ENCODE measurements at regions not wholly inside any gene's neighbourhood (a gene's known extent, or its start where the extent isn't known, plus 50 kb on each side); places are given as distances from the start of the nearest gene placed in this dataset.
A peak's percentile ranks its signal among the peaks of the same experiment; 100 is the strongest.
"Not testable (repeated sequence)": the region's sequence is repeated elsewhere in the genome, so short reads cannot be mapped to it uniquely, and the experiment has no call there.

DNA sequence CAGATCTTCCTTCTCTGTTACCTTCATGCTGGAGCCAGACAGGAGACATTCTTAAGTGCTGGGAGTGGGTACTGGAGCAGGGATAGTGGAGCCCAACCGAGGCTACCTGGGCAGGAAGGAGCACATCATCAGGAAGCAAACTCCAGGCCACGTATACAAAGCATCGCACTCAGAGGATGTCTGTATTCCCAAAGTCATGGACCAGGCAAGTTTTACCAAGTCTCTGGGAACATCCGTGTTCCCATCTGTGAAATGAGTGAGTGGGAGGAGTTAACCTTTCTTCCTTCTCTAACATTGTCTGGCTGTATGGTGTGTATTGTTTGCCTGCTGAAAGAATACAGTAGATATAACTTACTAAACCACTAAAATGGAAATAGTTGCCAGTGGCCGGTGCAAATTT lies 175.0 kb upstream of the TMEM45B start:
- no peaks in the 10 kb centered on the region for H3K9me3 Mint-ChIP-seq
- H3K27ac Mint-ChIP-seq: peak overlapping the region; percentile 38
- no peaks in the 10 kb centered on the region for H3K27me3 Mint-ChIP-seq
- no peak overlapping the region for H3K4me3 Mint-ChIP-seq
- peaks cover 52% of the 10 kb centered on the region for H3K4me1 Mint-ChIP-seq
- H3K36me3 Mint-ChIP-seq: peaks cover 13% of the 10 kb centered on the region

DNA sequence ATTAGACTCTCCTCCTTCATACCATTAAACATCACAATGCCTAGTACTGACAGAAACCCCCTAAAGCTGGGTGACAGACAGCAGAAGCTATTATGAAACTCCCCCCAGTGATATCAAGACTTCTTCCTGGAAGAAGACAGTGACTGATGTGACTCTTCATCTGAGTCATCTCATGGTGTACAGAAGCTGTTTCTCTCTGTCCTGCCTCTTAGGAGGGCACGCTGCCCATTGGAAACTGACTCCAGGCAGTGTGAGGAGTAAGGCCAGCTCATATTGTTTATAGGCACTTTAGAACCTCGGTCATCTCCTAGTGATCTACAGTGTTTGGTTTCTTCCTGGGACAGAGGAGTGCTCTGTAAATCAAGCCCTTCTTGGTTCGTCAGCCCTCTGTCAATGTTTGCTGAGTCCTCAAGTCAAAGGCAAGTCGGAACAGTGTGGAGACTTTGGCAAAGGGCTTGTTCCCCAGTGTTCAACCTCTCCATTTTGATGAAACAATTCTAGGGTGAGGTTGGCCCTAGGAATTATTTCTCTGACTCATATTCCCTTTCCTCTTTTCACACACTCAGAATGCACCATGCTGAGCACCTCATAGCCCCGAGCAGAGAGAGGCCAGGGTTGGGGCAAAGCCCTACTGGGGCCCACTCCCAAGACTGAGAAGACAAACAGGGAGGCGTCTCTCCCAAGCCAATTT lies 172.5 kb upstream of the TMEM45B start:
- H3K4me1 Mint-ChIP-seq: peaks cover 67% of the 10 kb centered on the region
- H3K27me3 Mint-ChIP-seq: no peaks in the 10 kb centered on the region
- H3K9me3 Mint-ChIP-seq: no peaks in the 10 kb centered on the region
- H3K27ac Mint-ChIP-seq: peak overlapping the region; percentile 71
- H3K36me3 Mint-ChIP-seq: peaks cover 13% of the 10 kb centered on the region
- no peak overlapping the region for H3K4me3 Mint-ChIP-seq

DNA sequence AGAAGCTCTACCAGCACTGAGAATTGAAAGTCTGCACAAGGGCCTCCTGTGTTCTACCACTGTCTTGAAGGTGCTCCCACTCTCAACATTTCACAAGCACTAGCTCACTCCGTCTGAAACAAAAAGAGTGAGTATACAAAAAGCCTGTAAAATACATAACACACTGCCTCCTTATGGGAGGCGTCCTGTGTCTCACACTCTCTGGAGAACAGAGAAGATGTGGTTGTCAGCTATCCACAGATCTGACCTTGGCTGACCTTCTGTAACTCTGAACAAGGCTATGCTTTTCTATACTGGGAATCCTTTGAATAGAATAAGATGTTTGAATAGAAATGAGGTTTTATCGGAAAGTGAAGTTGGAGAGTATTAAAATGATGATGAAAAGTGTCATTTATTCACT lies 171.3 kb upstream of the TMEM45B start:
- H3K27me3 Mint-ChIP-seq: no peaks in the 10 kb centered on the region
- H3K4me3 Mint-ChIP-seq: no peak overlapping the region
- peaks cover 63% of the 10 kb centered on the region for H3K4me1 Mint-ChIP-seq
- H3K27ac Mint-ChIP-seq: peak overlapping the region; percentile 68
- H3K36me3 Mint-ChIP-seq: peaks cover 13% of the 10 kb centered on the region
- H3K9me3 Mint-ChIP-seq: no peaks in the 10 kb centered on the region

DNA sequence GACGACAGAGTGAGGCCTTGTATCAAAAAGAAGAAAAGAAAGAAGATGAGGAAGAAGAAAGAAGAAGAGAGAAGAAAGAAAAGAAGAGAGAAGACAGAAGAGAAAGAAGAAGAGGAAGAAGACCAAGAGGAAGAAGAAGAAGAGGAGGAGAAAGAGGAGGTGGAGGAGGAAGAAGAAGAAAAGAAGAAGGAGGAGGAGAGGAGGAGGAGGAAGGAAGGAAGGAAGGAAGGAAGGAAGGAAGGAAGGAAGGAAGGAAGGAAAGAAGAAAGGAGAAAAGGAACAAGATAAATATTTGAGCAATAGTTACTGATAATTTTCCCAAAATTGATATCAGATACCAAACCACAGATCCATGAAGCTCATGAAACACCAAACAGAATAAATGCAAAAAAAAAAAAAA lies 169.7 kb upstream of the TMEM45B start:
- peak overlapping the region; percentile 85 for H3K27ac Mint-ChIP-seq

DNA sequence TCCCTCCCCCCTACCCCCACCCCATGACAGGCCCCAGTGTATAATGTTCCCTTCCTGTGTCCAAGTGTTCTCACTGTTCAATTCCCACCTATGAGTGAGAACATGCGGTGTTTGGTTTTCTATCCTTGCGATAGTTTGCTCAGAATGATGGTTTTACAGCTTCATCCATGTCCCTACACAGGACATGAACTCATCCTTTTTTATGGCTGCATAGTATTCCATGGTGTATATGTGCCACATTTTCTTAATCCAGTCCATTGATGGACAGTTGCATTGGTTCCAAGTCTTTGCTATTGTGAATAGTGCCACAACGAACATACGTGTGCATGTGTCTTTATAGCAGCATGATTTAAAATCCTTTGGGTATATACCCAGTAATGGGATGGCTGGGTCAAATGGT lies 165.6 kb upstream of the TMEM45B start:
- not testable (repeated sequence) for H3K9me3 Mint-ChIP-seq, H3K27me3 Mint-ChIP-seq, H3K4me3 Mint-ChIP-seq, H3K27ac Mint-ChIP-seq
- Mint-ChIP-seq H3K4me1 (peaks cover 30% of the 10 kb centered on the region), H3K36me3 (peaks cover 15% of the 10 kb centered on the region)

More for the DNA sequence above, 169.7 kb upstream of the TMEM45B start:
- H3K4me3 Mint-ChIP-seq: no peak overlapping the region
- peaks cover 49% of the 10 kb centered on the region for H3K4me1 Mint-ChIP-seq
- peaks cover 9% of the 10 kb centered on the region for H3K36me3 Mint-ChIP-seq
- no peaks in the 10 kb centered on the region for H3K27me3 Mint-ChIP-seq
- no peaks in the 10 kb centered on the region for H3K9me3 Mint-ChIP-seq

DNA sequence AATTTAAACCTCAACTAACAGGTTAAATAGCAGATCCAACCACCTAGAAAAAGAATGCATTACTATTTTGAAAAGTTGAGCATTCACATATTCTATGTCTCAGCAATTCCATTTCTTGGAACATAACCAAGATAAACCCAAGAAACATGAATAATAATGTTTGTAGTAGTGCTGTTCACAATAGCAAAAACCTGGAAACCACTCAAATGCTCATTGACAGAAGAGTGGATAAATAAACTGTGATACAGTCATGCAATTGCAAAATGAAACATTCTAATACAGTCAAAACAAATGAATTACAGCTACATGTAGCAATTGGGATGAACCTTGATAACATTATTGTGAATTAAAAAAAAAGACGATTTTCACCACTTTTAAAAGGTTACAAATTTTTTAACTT lies 162.8 kb upstream of the TMEM45B start:
- peaks cover 39% of the 10 kb centered on the region for H3K36me3 Mint-ChIP-seq
- H3K4me3 Mint-ChIP-seq: no peak overlapping the region
- peaks cover 29% of the 10 kb centered on the region for H3K9me3 Mint-ChIP-seq
- peaks cover 10% of the 10 kb centered on the region for H3K4me1 Mint-ChIP-seq
- no peak overlapping the region for H3K27ac Mint-ChIP-seq
- no peaks in the 10 kb centered on the region for H3K27me3 Mint-ChIP-seq

DNA sequence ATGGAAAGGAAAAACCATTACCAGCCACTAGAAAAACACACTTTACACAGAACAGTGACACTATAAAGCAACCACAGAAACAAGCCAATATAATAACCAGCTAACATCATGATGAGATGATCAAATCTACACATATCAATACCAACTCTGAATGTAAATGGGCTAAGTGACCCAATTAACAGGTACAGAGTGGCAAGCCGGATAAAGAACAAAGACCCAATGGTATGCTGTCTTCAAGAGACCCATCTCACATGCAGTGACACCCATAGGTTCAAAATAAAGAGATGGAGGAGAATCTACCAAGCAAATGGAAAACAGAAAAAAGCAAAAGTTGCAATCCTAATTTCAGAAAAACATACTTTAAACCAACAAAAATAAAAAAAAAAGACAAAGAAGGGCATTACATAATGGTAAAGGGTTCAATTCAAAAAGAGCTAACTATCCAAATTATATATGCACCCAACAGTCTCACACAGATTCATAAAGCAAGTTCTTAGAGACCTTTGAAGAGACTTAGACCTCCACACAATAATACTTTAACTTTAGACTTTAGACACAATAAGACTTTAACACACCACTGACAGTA lies 160.3 kb upstream of the TMEM45B start:
- H3K4me3 Mint-ChIP-seq: no peak overlapping the region
- H3K4me1 Mint-ChIP-seq: peaks cover 3% of the 10 kb centered on the region
- H3K9me3 Mint-ChIP-seq: peaks cover 38% of the 10 kb centered on the region
- H3K36me3 Mint-ChIP-seq: peaks cover 49% of the 10 kb centered on the region
- peak overlapping the region; percentile 25 for H3K27ac Mint-ChIP-seq
- no peaks in the 10 kb centered on the region for H3K27me3 Mint-ChIP-seq

DNA sequence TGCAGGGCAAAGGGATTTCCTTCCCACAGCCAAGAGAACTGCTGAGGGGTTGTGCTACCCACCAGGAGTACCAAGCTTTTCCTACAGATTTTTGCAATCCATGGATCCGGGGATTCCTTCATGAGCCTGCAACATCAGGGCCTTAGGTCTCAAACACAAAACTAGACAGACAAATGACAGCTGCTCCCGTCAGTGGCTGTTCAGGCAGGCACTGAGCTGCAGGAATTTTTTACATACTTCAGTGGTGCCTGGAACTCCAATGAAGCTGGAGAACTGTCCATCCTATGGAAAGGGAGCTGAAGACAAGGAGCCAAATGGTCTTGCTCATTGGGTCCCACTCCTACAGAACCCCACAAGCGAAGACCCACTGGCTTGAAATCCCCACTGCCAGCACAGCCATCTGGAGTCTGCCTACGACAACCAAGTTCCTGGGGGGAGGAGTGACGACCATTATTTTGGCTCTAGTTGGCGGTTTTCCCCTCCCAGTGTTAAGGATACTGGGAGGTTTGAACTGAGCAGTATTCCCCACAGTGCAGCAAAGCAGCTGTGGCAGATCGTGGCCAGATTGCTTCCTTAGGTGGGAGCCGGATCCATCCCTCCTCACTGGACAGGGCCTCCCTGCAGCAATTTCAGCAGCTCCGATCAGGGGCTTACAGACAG lies 157.7 kb upstream of the TMEM45B start:
- Mint-ChIP-seq H3K4me3 (no peak overlapping the region), H3K27ac (no peak overlapping the region), H3K36me3 (peaks cover 47% of the 10 kb centered on the region), H3K27me3 (no peaks in the 10 kb centered on the region), H3K9me3 (peaks cover 38% of the 10 kb centered on the region), H3K4me1 (peaks cover 3% of the 10 kb centered on the region)

DNA sequence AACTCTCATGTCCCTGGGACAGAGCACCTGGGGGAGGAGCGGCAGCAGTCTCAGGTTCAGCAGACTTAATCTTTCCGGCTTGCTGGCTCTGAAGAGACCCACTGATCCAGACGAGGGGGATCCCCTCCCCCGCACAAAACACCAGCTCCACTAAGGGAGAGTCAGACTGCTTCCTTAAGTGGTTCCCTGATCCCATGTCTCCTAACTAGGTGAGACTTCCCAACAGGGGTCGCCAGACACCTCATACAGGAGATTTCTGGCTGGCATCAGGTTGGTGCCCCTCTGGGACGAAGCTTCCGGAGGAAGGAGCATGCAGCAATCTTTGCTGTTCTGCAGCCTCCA lies 157.2 kb upstream of the TMEM45B start:
- H3K36me3 Mint-ChIP-seq: peaks cover 47% of the 10 kb centered on the region
- no peaks in the 10 kb centered on the region for H3K27me3 Mint-ChIP-seq
- H3K4me1 Mint-ChIP-seq: peaks cover 3% of the 10 kb centered on the region
- peak overlapping the region; percentile 3 for H3K27ac Mint-ChIP-seq
- H3K4me3 Mint-ChIP-seq: no peak overlapping the region
- H3K9me3 Mint-ChIP-seq: peaks cover 38% of the 10 kb centered on the region

DNA sequence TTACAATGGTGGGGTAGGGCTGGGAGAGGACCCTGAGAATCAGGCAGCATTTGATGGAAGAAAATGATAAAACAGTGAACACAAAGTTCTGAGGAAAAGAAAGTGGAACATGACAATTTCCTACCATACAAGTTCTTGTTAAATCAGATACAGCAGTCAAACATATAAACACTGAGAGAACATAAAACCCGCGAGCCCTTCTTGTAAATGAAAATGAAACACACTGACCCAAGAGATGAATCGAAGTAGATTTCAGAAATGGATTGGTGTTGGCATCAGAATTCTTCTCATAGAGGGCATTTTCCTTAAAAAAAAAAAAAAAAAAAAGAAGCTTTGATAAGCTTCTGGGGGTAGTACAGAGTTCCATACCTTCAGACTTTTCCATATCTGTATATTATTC lies 134.7 kb upstream of the TMEM45B start:
- Mint-ChIP-seq H3K27ac (no peak overlapping the region), H3K4me1 (peaks cover 7% of the 10 kb centered on the region), H3K27me3 (no peaks in the 10 kb centered on the region), H3K36me3 (peaks cover 12% of the 10 kb centered on the region), H3K4me3 (no peak overlapping the region), H3K9me3 (no peaks in the 10 kb centered on the region)

DNA sequence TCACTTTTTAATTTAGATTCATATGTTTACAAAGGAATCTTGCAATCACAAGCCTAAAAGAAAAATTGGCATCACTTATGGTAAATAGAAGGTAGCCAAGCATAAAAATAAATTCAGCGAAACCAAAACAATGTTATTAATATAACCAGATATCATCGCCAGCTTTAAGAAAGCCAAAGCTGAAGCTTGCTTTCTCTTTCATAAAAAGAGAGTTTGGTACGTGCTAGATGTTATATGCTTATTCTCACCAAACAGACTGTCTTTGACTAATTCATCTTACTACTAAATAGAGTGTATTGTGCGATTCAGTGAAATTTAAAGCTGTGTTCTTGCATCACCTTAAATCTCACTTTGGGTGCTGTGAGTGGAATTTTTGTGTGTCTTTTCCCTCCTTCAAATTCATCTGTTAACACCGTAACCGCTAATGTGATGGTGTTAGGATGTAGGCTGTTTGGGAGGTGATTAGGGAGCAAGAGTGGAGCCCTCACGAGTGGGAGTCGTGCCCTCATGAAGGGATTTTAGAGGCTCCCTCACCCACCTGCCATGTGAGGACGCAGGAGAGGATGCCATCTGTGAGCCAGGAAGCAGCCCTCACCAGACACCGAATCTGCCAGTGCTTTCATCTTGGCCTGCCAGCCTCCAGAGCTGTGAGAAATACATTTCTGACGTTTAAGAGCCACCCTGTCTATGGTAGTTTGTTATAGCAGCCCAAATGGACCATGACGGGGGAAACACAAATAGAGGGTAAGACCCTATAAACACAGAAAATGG lies 134.1 kb upstream of the TMEM45B start:
- H3K4me1 Mint-ChIP-seq: peaks cover 7% of the 10 kb centered on the region
- H3K27ac Mint-ChIP-seq: no peak overlapping the region
- H3K9me3 Mint-ChIP-seq: no peaks in the 10 kb centered on the region
- H3K4me3 Mint-ChIP-seq: no peak overlapping the region
- H3K36me3 Mint-ChIP-seq: peaks cover 9% of the 10 kb centered on the region
- H3K27me3 Mint-ChIP-seq: no peaks in the 10 kb centered on the region

DNA sequence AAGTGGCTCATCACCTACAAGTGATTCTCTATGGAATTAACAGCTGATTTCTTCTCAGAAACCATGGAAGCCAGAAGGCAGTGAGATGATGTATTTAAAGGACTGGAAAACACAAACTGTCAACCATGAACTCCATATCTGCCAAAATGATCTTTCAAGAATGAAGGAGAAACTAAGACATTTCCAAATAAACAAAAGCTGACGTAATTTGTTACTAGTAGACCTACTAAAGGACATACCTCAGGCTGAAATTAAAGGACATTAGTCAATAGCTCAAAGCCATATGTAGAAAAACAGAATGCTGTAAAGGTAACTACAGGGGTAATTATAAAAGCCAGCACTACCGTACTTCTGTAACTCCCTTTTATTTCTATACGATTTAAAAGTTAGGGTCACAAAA lies 129.4 kb upstream of the TMEM45B start:
- Mint-ChIP-seq H3K36me3 (no peaks in the 10 kb centered on the region), H3K4me3 (no peak overlapping the region), H3K27me3 (no peaks in the 10 kb centered on the region), H3K4me1 (no peaks in the 10 kb centered on the region), H3K9me3 (no peaks in the 10 kb centered on the region), H3K27ac (no peak overlapping the region)

DNA sequence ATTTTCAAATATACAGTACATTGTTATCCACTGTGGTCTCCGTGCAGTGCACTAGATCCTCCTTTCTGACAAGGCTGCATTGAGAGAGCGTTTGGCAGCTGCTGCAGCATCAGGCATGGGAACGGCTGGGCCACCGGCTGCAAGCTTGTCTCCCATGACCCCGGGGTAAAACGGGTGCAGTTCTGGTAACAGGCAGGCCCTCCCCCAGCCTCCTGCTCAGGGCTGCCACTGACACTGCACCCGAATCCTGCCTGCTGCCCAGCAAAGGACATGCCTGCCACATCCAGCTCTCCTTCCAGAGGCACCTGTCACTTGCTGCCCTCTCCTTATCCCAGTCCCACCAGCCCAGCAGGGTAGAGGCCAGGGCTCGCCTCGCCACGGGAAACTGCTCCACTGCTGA lies 124.5 kb upstream of the TMEM45B start:
- Mint-ChIP-seq H3K4me1 (peaks cover 4% of the 10 kb centered on the region), H3K27ac (no peak overlapping the region), H3K27me3 (no peaks in the 10 kb centered on the region), H3K4me3 (no peak overlapping the region), H3K9me3 (no peaks in the 10 kb centered on the region), H3K36me3 (peaks cover 1% of the 10 kb centered on the region)

DNA sequence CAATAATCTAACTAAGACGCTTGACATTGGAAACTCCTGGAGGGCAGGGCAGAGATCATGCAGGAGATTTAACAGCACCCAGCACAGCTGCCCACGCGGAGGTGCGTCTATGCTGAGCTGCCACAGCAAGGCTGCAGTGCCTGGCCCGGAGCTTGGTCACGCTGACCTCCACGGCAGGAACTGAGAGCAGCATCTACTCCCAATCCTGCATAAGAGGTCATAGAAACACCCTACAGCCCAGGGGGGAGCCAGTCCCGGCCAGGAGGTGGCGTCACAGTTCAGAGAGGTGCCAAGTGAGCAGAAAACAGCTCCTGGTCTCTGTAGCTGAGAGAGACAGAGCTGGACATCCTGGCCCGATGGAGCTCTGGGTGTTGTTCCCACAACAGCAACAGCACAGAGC lies 121.1 kb upstream of the TMEM45B start:
- Mint-ChIP-seq H3K36me3 (peaks cover 1% of the 10 kb centered on the region), H3K4me1 (peaks cover 4% of the 10 kb centered on the region), H3K27ac (no peak overlapping the region), H3K4me3 (no peak overlapping the region), H3K27me3 (no peaks in the 10 kb centered on the region), H3K9me3 (no peaks in the 10 kb centered on the region)

DNA sequence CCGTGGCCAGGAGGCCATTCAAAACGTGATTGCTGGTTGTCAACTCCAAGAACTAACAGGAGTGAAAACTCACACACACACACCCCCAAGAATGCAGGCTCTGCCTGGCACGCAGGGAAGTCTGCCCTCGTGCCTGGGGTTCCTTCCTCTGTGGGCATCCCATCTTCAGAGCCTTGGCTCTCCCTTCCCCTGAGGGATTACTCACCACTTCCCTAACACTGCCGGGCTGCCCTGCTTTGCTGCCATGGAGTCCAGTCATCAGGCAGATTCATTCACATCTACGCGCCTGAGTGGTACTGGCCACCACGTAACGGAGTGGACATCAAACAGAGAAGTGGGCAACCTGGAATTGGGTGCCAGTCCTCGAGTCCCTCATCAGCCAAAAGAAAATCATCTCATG lies 120.7 kb upstream of the TMEM45B start:
- Mint-ChIP-seq H3K4me1 (peaks cover 4% of the 10 kb centered on the region), H3K9me3 (no peaks in the 10 kb centered on the region), H3K36me3 (peaks cover 1% of the 10 kb centered on the region), H3K27ac (no peak overlapping the region), H3K4me3 (no peak overlapping the region), H3K27me3 (no peaks in the 10 kb centered on the region)
